Small intestine (tissue), 7 donors: ENCODE measurements at regions not wholly inside any gene's neighbourhood (a gene's known extent, or its start where the extent isn't known, plus 50 kb on each side); places are given as distances from the start of the nearest gene placed in this dataset.

Experiments used
- DNase-seq, 2 donors: peaks; one replicate each; pipeline versions ENCODE4 v3.0.0 to v3.0.0-alpha.2; 2013
- FAIRE-seq: peaks from 2 replicates; lab custom pipeline; 2012; peaks lifted over from hg19 to GRCh38; lab: Jason Lieb, UNC
- H3K27ac ChIP-seq, 3 donors: one replicate each; pipeline ENCODE4 v1.5.1; 2013; ENCODE audit warnings: low read length in 2 of 3, mild to moderate bottlenecking in 2 of 3, control low read depth in 1 of 3, inconsistent platforms in 1 of 3, low read depth in 1 of 3, moderate library complexity in 1 of 3
- H3K27me3 ChIP-seq, 3 donors: one replicate each; pipeline ENCODE4 v1.6.1; 2013; ENCODE audit warnings: low read length in 3 of 3, inconsistent platforms in 1 of 3; ENCODE audit not compliant: control insufficient read depth in 3 of 3, insufficient read depth in 3 of 3
- H3K36me3 ChIP-seq, 3 donors: one replicate each; pipeline ENCODE4 v1.6.1; 2013; ENCODE audit warnings: low read length in 3 of 3, inconsistent platforms in 1 of 3, low read depth in 1 of 3, mild to moderate bottlenecking in 1 of 3, moderate library complexity in 1 of 3; ENCODE audit not compliant: control insufficient read depth in 3 of 3, insufficient read depth in 2 of 3
- H3K4me1 ChIP-seq, 3 donors: one replicate each; pipeline ENCODE4 v1.6.1; 2013; ENCODE audit warnings: low read length in 2 of 3, inconsistent platforms in 1 of 3, low read depth in 1 of 3, mild to moderate bottlenecking in 1 of 3, moderate library complexity in 1 of 3; ENCODE audit not compliant: control insufficient read depth in 3 of 3, insufficient read depth in 2 of 3
- H3K4me3 ChIP-seq, 3 donors: one replicate each; pipeline ENCODE4 v1.5.1; 2013; ENCODE audit warnings: low read length in 3 of 3, control low read depth in 1 of 3, inconsistent platforms in 1 of 3, low read depth in 1 of 3, mild to moderate bottlenecking in 1 of 3, moderate library complexity in 1 of 3
- H3K9me3 ChIP-seq, 2 donors: one replicate each; pipeline ENCODE4 v1.6.1; 2013; ENCODE audit warnings: low read depth in 1 of 2, low read length in 1 of 2; ENCODE audit not compliant: control insufficient read depth in 2 of 2, insufficient read depth in 1 of 2
- WGBS, 3 donors: extraction: QIAGEN DNeasy Blood & Tissue Kit; methylation state at CpG; one replicate each; pipeline ENCODE4 v1.1.7; 2013; 5-methylcytosine and 5-hydroxymethylcytosine counted together
- donor health status: healthy with polysubstance abuse.
- donor health status: control.
- donor health status: control.
- donor health status: Bipolar disorder and iron deficiency.
- donor health status: healthy.

GRCh38 chr2:8524823-8525222, 157.0 kb upstream of the ID2 start:
- Histone ChIP-seq H3K9me3 (no peaks in the 10 kb centered on the region), H3K27me3 (no peaks in the 10 kb centered on the region), H3K36me3 (peaks cover 0 to 2% (median 0%) of the 10 kb centered on the region in 3 donors), H3K4me3 (no peak overlapping the region), H3K27ac (no peak overlapping the region), H3K4me1 (peaks cover 2 to 26% (median 14%) of the 10 kb centered on the region in 3 donors)
- WGBS, 3 donors = 91 to 94% (median 94%) methylated on average over 8 of the region's 8 CpGs
- DNase-seq (no peak), FAIRE-seq (no peak)

GRCh38 chr2:8525236-8525581, 156.6 kb upstream of the ID2 start:
- peaks cover 2 to 26% (median 14%) of the 10 kb centered on the region in 3 donors for H3K4me1 ChIP-seq
- H3K36me3 ChIP-seq = peaks cover 0 to 2% (median 0%) of the 10 kb centered on the region in 3 donors
- no peak for FAIRE-seq
- H3K27ac ChIP-seq = peak overlapping the region; percentile 9 to 90 (median 74)
- WGBS, 3 donors = 76 to 80% (median 77%) methylated on average over 7 of the region's 7 CpGs
- no peaks in the 10 kb centered on the region for H3K27me3 ChIP-seq
- no peak overlapping the region for H3K4me3 ChIP-seq
- no peak for DNase-seq
- H3K9me3 ChIP-seq = no peaks in the 10 kb centered on the region

GRCh38 chr2:8525582-8526402, 156.1 kb upstream of the ID2 start:
- no peak for FAIRE-seq
- Histone ChIP-seq H3K27me3 (no peaks in the 10 kb centered on the region), H3K4me3 (no peak overlapping the region), H3K9me3 (peaks cover 0 to under 1% of the 10 kb centered on the region in 2 donors), H3K27ac (peak overlapping the region; percentile 60 to 90 (median 74)), H3K36me3 (no peaks in the 10 kb centered on the region), H3K4me1 (peaks cover 2 to 26% (median 14%) of the 10 kb centered on the region in 3 donors)
- DNase-seq = peak; percentile 69 to 87
- WGBS, 3 donors = 9 to 28% (median 17%) methylated on average over 14 of the region's 14 CpGs

GRCh38 chr2:8526403-8526696, 155.5 kb upstream of the ID2 start:
- Histone ChIP-seq H3K9me3 (peaks cover 0 to 6% of the 10 kb centered on the region in 2 donors), H3K27ac (peak overlapping the region in 2 of 3 donors; percentile 74 to 90), H3K4me1 (peaks cover 2 to 26% (median 14%) of the 10 kb centered on the region in 3 donors), H3K36me3 (no peaks in the 10 kb centered on the region), H3K27me3 (no peaks in the 10 kb centered on the region), H3K4me3 (no peak overlapping the region)
- 72 to 79% (median 76%) methylated on average over 3 of the region's 3 CpGs for WGBS, 3 donors
- FAIRE-seq (no peak), DNase-seq (no peak)

- DNase-seq (no peak), FAIRE-seq (no peak)
- WGBS, 3 donors = 61 to 74% (median 69%) methylated on average over 4 of the region's 4 CpGs
- H3K9me3 ChIP-seq = peaks cover 0 to 7% of the 10 kb centered on the region in 2 donors
- no peaks in the 10 kb centered on the region for H3K27me3 ChIP-seq
- no peak overlapping the region for H3K27ac ChIP-seq
- H3K4me1 ChIP-seq = peaks cover 2 to 26% (median 14%) of the 10 kb centered on the region in 3 donors
- H3K36me3 ChIP-seq = no peaks in the 10 kb centered on the region
- no peak overlapping the region for H3K4me3 ChIP-seq
These were observed 154.8 kb upstream of the ID2 start for GRCh38 chr2:8527031-8527430.

GRCh38 chr2:8527676-8528075, 154.2 kb upstream of the ID2 start:
- 27 to 46% (median 33%) methylated on average over 4 of the region's 4 CpGs for WGBS, 3 donors
- DNase-seq = no peak
- Histone ChIP-seq H3K27ac (no peak overlapping the region), H3K36me3 (no peaks in the 10 kb centered on the region), H3K4me3 (no peak overlapping the region), H3K4me1 (peaks cover 2 to 26% (median 10%) of the 10 kb centered on the region in 3 donors), H3K9me3 (peaks cover 0 to 9% of the 10 kb centered on the region in 2 donors), H3K27me3 (no peaks in the 10 kb centered on the region)
- no peak for FAIRE-seq

- 96 to 100% (median 100%) methylated on average over 3 of the region's 3 CpGs for WGBS, 3 donors
- no peak overlapping the region for H3K27ac ChIP-seq
- H3K36me3 ChIP-seq = no peaks in the 10 kb centered on the region
- FAIRE-seq (no peak), DNase-seq (no peak)
- no peaks in the 10 kb centered on the region for H3K27me3 ChIP-seq
- peaks cover 2 to 26% (median 10%) of the 10 kb centered on the region in 3 donors for H3K4me1 ChIP-seq
- peaks cover 0 to 9% of the 10 kb centered on the region in 2 donors for H3K9me3 ChIP-seq
- H3K4me3 ChIP-seq = no peak overlapping the region
These were observed 153.0 kb upstream of the ID2 start for GRCh38 chr2:8528863-8529262.

GRCh38 chr2:8529706-8530277, 152.1 kb upstream of the ID2 start:
- H3K4me1 ChIP-seq = peaks cover 2 to 33% (median 10%) of the 10 kb centered on the region in 3 donors
- no peaks in the 10 kb centered on the region for H3K27me3 ChIP-seq
- FAIRE-seq (no peak), DNase-seq (no peak)
- 92 to 93% (median 93%) methylated on average over 6 of the region's 6 CpGs for WGBS, 3 donors
- peaks cover 0 to 9% of the 10 kb centered on the region in 2 donors for H3K9me3 ChIP-seq
- H3K4me3 ChIP-seq = no peak overlapping the region
- H3K36me3 ChIP-seq = no peaks in the 10 kb centered on the region
- no peak overlapping the region for H3K27ac ChIP-seq
